ENCODE measurements at regions not wholly inside any gene's neighbourhood (a gene's known extent, or its start where the extent isn't known, plus 50 kb on each side); places are given as distances from the start of the nearest gene placed in this dataset.

DNA sequence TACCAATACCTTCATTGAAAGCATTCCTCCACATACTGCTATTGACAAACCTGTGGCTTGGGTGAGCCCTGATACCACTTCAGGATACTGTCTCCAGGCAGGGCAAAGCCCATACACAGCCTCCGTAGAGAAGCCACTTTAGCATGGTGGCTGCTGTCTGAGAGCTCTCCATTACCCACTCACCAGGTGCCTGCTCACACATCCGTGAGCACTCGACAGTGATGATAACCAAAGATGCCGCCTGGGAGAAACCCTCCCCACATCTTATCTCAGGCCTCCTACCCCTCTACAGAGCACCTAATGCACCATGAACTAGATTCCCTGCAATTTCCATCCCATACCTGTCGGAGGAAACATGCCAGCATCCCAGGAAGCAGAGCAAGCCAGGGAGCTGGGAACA, 57.6 kb upstream of the KLHL29 start:
- TF ChIP-seq, protein P1, sequence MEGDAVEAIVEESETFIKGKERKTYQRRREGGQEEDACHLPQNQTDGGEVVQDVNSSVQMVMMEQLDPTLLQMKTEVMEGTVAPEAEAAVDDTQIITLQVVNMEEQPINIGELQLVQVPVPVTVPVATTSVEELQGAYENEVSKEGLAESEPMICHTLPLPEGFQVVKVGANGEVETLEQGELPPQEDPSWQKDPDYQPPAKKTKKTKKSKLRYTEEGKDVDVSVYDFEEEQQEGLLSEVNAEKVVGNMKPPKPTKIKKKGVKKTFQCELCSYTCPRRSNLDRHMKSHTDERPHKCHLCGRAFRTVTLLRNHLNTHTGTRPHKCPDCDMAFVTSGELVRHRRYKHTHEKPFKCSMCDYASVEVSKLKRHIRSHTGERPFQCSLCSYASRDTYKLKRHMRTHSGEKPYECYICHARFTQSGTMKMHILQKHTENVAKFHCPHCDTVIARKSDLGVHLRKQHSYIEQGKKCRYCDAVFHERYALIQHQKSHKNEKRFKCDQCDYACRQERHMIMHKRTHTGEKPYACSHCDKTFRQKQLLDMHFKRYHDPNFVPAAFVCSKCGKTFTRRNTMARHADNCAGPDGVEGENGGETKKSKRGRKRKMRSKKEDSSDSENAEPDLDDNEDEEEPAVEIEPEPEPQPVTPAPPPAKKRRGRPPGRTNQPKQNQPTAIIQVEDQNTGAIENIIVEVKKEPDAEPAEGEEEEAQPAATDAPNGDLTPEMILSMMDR (IDR thresholded peaks at IDR 0.05), result no peak
- no peak for TF ChIP-seq GTF2I (CRISPR knock-in tag; conservative IDR thresholded peaks at IDR 0.05)
- TF ChIP-seq, protein P2, sequence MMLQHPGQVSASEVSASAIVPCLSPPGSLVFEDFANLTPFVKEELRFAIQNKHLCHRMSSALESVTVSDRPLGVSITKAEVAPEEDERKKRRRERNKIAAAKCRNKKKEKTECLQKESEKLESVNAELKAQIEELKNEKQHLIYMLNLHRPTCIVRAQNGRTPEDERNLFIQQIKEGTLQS (CRISPR knock-in tag; conservative IDR thresholded peaks at IDR 0.05), result no peak
- TF ChIP-seq, protein P3, sequence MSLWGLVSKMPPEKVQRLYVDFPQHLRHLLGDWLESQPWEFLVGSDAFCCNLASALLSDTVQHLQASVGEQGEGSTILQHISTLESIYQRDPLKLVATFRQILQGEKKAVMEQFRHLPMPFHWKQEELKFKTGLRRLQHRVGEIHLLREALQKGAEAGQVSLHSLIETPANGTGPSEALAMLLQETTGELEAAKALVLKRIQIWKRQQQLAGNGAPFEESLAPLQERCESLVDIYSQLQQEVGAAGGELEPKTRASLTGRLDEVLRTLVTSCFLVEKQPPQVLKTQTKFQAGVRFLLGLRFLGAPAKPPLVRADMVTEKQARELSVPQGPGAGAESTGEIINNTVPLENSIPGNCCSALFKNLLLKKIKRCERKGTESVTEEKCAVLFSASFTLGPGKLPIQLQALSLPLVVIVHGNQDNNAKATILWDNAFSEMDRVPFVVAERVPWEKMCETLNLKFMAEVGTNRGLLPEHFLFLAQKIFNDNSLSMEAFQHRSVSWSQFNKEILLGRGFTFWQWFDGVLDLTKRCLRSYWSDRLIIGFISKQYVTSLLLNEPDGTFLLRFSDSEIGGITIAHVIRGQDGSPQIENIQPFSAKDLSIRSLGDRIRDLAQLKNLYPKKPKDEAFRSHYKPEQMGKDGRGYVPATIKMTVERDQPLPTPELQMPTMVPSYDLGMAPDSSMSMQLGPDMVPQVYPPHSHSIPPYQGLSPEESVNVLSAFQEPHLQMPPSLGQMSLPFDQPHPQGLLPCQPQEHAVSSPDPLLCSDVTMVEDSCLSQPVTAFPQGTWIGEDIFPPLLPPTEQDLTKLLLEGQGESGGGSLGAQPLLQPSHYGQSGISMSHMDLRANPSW (CRISPR knock-in tag; conservative IDR thresholded peaks at IDR 0.05; ENCODE audit: low read depth), result no peak
- TF ChIP-seq, protein P4, sequence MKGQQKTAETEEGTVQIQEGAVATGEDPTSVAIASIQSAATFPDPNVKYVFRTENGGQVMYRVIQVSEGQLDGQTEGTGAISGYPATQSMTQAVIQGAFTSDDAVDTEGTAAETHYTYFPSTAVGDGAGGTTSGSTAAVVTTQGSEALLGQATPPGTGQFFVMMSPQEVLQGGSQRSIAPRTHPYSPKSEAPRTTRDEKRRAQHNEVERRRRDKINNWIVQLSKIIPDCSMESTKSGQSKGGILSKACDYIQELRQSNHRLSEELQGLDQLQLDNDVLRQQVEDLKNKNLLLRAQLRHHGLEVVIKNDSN (CRISPR knock-in tag; IDR thresholded peaks at IDR 0.05), result no peak
- no peak for TF ChIP-seq CREB1 (CRISPR knock-in tag; IDR thresholded peaks at IDR 0.05)
- no peak for TF ChIP-seq FOXJ3 (CRISPR knock-in tag; IDR thresholded peaks at IDR 0.05; ENCODE audit: borderline replicate concordance)
- no peak for TF ChIP-seq NFYB (CRISPR knock-in tag; conservative IDR thresholded peaks at IDR 0.05; ENCODE audit: low read depth)
- no peak for TF ChIP-seq ATF1 (CRISPR knock-in tag; IDR thresholded peaks at IDR 0.05)
- TF ChIP-seq, protein P5, sequence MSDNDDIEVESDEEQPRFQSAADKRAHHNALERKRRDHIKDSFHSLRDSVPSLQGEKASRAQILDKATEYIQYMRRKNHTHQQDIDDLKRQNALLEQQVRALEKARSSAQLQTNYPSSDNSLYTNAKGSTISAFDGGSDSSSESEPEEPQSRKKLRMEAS (CRISPR knock-in tag; IDR thresholded peaks at IDR 0.05), result no peak
- TF ChIP-seq TCF7 (CRISPR knock-in tag; IDR thresholded peaks at IDR 0.05; ENCODE audit: low read depth), result no peak
- TF ChIP-seq ZNF121 (CRISPR knock-in tag; IDR thresholded peaks at IDR 0.05), result no peak
- TF ChIP-seq, protein P6, sequence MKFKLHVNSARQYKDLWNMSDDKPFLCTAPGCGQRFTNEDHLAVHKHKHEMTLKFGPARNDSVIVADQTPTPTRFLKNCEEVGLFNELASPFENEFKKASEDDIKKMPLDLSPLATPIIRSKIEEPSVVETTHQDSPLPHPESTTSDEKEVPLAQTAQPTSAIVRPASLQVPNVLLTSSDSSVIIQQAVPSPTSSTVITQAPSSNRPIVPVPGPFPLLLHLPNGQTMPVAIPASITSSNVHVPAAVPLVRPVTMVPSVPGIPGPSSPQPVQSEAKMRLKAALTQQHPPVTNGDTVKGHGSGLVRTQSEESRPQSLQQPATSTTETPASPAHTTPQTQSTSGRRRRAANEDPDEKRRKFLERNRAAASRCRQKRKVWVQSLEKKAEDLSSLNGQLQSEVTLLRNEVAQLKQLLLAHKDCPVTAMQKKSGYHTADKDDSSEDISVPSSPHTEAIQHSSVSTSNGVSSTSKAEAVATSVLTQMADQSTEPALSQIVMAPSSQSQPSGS (CRISPR knock-in tag; IDR thresholded peaks at IDR 0.05; ENCODE audit: borderline replicate concordance, low read depth), result no peak
- TF ChIP-seq, protein P7, sequence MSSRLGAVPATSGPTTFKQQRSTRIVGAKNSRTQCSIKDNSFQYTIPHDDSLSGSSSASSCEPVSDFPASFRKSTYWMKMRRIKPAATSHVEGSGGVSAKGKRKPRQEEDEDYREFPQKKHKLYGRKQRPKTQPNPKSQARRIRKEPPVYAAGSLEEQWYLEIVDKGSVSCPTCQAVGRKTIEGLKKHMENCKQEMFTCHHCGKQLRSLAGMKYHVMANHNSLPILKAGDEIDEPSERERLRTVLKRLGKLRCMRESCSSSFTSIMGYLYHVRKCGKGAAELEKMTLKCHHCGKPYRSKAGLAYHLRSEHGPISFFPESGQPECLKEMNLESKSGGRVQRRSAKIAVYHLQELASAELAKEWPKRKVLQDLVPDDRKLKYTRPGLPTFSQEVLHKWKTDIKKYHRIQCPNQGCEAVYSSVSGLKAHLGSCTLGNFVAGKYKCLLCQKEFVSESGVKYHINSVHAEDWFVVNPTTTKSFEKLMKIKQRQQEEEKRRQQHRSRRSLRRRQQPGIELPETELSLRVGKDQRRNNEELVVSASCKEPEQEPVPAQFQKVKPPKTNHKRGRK (CRISPR knock-in tag; IDR thresholded peaks at IDR 0.05; ENCODE audit: borderline replicate concordance), result no peak

Data from WTC11 (cell line).